ENCODE measurements at regions not wholly inside any gene's neighbourhood (a gene's known extent, or its start where the extent isn't known, plus 50 kb on each side); places are given as distances from the start of the nearest gene placed in this dataset.

- TF ChIP-seq CTCF (conservative IDR thresholded peaks at IDR 0.05; ENCODE audit: low read depth in 2 of 2) = no peak
- TF ChIP-seq REST (IDR thresholded peaks at IDR 0.05; ENCODE audit: unreplicated experiment) = no peak
- no peak for TF ChIP-seq POLR2AphosphoS5 (IDR thresholded peaks at IDR 0.05; ENCODE audit: low read depth)
- no peak for TF ChIP-seq CREB1 (CRISPR knock-in tag; IDR thresholded peaks at IDR 0.05; ENCODE audit: low read depth)
- TF ChIP-seq EZH2 (IDR thresholded peaks at IDR 0.05; ENCODE audit: low read depth, unreplicated experiment) = no peak
- TF ChIP-seq ETS1 (IDR thresholded peaks at IDR 0.05) = no peak
- no peak for TF ChIP-seq NANOG (IDR thresholded peaks at IDR 0.05; ENCODE audit: borderline replicate concordance)
- no peak for TF ChIP-seq EZH2phosphoT487 (IDR thresholded peaks at IDR 0.05; ENCODE audit: unreplicated experiment)
- no peak for TF ChIP-seq JUNB (IDR thresholded peaks at IDR 0.05; ENCODE audit: unreplicated experiment)
- no peak for TF ChIP-seq STAT1 (IDR thresholded peaks at IDR 0.05; ENCODE audit: unreplicated experiment)
- no peak for TF ChIP-seq ZNF114 (CRISPR knock-in tag; IDR thresholded peaks at IDR 0.05)
- no peak for TF ChIP-seq ZNF331 (CRISPR knock-in tag; IDR thresholded peaks at IDR 0.05; ENCODE audit: low read depth)
- no peak for TF ChIP-seq ZNF462 (CRISPR knock-in tag; IDR thresholded peaks at IDR 0.05)
Observed at GRCh38 chr9:89744730-89745129, 139.9 kb downstream of the GADD45G start.

All from GM23338 (cell line).